GM23338 (cell line): ENCODE measurements at regions not wholly inside any gene's neighbourhood (a gene's known extent, or its start where the extent isn't known, plus 50 kb on each side); places are given as distances from the start of the nearest gene placed in this dataset.

ENCODE experiments used
- ATAC-seq: fragments of 200-7000 bp; cut with Tn5 transposase; 3 replicates; pipeline ENCODE4 v1.9.1; 2020
- DNase-seq: peaks from one replicate; pipeline ENCODE4 v3.0.0-alpha.2; 2015; ENCODE audit warnings: low spot score
- H2AFZ ChIP-seq: fragments of 200-600 bp; sonication (generic); 2 replicates; pipeline ENCODE4 v1.8.0; 2016; ENCODE audit warnings: antibody characterized with exemption, mild to moderate bottlenecking, moderate library complexity
- H3F3A ChIP-seq: fragments of 200-600 bp; sonication (generic); replicated peaks from 2 replicates; pipeline ENCODE4 v1.8.0; 2017; ENCODE audit warnings: antibody characterized with exemption, mixed run types, low read depth
- H3K27ac ChIP-seq: fragments of 200-600 bp; sonication (generic); 2 replicates; pipeline ENCODE4 v1.6.1; 2016; ENCODE audit warnings: low read depth
- H3K27me3 ChIP-seq: fragments of 200-600 bp; sonication (generic); 2 replicates; pipeline ENCODE4 v1.8.0; 2016; ENCODE audit warnings: mild to moderate bottlenecking, mixed run types, moderate library complexity; ENCODE audit not compliant: insufficient read depth
- H3K36me3 ChIP-seq: fragments of 200-600 bp; sonication (generic); 2 replicates; pipeline ENCODE4 v1.8.0; 2016; ENCODE audit warnings: mild to moderate bottlenecking; ENCODE audit not compliant: insufficient read depth
- H3K4me1 ChIP-seq: fragments of 200-600 bp; sonication (generic); 2 replicates; pipeline ENCODE4 v1.8.0; 2016; ENCODE audit warnings: mild to moderate bottlenecking, moderate library complexity; ENCODE audit not compliant: insufficient read depth
- H3K4me2 ChIP-seq: fragments of 200-600 bp; sonication (generic); 2 replicates; pipeline ENCODE4 v1.7.1; 2017; ENCODE audit warnings: mixed run types
- H3K4me3 ChIP-seq: fragments of 200-600 bp; sonication (generic); 2 replicates; pipeline ENCODE4 v1.6.1; 2016; ENCODE audit warnings: mixed run types
- H3K79me2 ChIP-seq: fragments of 200-600 bp; sonication (generic); replicated peaks from 2 replicates; pipeline ENCODE4 v1.8.0; 2017; ENCODE audit warnings: mild to moderate bottlenecking; ENCODE audit not compliant: insufficient read depth
- H3K9me2 ChIP-seq: fragments of 200-600 bp; sonication (generic); 2 replicates; pipeline ENCODE4 v1.8.0; 2017; ENCODE audit not compliant: insufficient read depth
- H4K20me1 ChIP-seq: fragments of 200-600 bp; sonication (generic); replicated peaks from 2 replicates; pipeline ENCODE4 v1.8.0; 2017; ENCODE audit warnings: mild to moderate bottlenecking; ENCODE audit not compliant: insufficient read depth
- H3K27ac Mint-ChIP-seq: 2 replicates; pipeline ENCODE4 v1.8.0; 2020; ENCODE audit warnings: inconsistent platforms, mild to moderate bottlenecking, moderate library complexity, mixed read lengths
- H3K27me3 Mint-ChIP-seq: 3 replicates; pipeline ENCODE4 v1.8.0; 2022; ENCODE audit warnings: low read depth, mild to moderate bottlenecking, moderate library complexity, mixed read lengths, inconsistent platforms; ENCODE audit not compliant: insufficient read depth, poor library complexity
- H3K36me3 Mint-ChIP-seq: 3 replicates; pipeline ENCODE4 v1.8.0; 2021; ENCODE audit warnings: low read depth, mild to moderate bottlenecking, inconsistent platforms, moderate library complexity, mixed read lengths
- H3K4me1 Mint-ChIP-seq: 3 replicates; pipeline ENCODE4 v1.8.0; 2020; ENCODE audit warnings: mild to moderate bottlenecking, inconsistent platforms, mixed read lengths
- H3K4me3 Mint-ChIP-seq: 3 replicates; pipeline ENCODE4 v1.8.0; 2021; ENCODE audit warnings: moderate library complexity, mild to moderate bottlenecking, inconsistent platforms, mixed read lengths
- H3K9me3 Mint-ChIP-seq: 3 replicates; pipeline ENCODE4 v1.8.0; 2020; ENCODE audit warnings: moderate library complexity, mild to moderate bottlenecking, inconsistent platforms, mixed read lengths
- CREB1 ChIP-seq: fragments of 250-450 bp; sonication (Bioruptor Pico); IDR thresholded peaks from 2 replicates; pipeline ENCODE4 v1.5.0; 2020; ENCODE audit warnings: low read depth, mild to moderate bottlenecking, moderate library complexity
- EZH2 ChIP-seq: fragments of 200-600 bp; sonication (generic); IDR thresholded peaks from one replicate; pipeline ENCODE4 v1.8.0; 2017; ENCODE audit warnings: antibody characterized with exemption, mild to moderate bottlenecking, low read depth; ENCODE audit not compliant: unreplicated experiment
- EZH2phosphoT487 ChIP-seq: fragments of 200-600 bp; sonication (generic); IDR thresholded peaks from one replicate; pipeline ENCODE4 v1.8.1; 2018; ENCODE audit warnings: antibody characterized with exemption; ENCODE audit not compliant: unreplicated experiment
- JUNB ChIP-seq: IDR thresholded peaks from one replicate; pipeline ENCODE4 v1.6.1; 2016; ENCODE audit warnings: antibody characterized with exemption; ENCODE audit not compliant: unreplicated experiment
- NANOG ChIP-seq: IDR thresholded peaks from 2 replicates; pipeline ENCODE4 v1.6.1; 2016; ENCODE audit warnings: antibody characterized with exemption, borderline replicate concordance
- POLR2AphosphoS5 ChIP-seq: IDR thresholded peaks from 2 replicates; pipeline ENCODE4 v1.6.1; 2016; ENCODE audit warnings: antibody characterized with exemption, low read depth
- ZNF114 ChIP-seq: fragments of 250-450 bp; sonication (Bioruptor Pico); IDR thresholded peaks from 2 replicates; pipeline ENCODE4 v1.5.0; 2020; ENCODE audit warnings: mild to moderate bottlenecking, moderate library complexity
- TF ChIP-seq, protein P1 (sequence below): fragments of 250-450 bp; sonication (Bioruptor Pico); IDR thresholded peaks from 2 replicates; pipeline ENCODE4 v1.5.0; 2020; ENCODE audit warnings: mild to moderate bottlenecking, moderate library complexity
- TF ChIP-seq, protein P2 (sequence below), 2 experiments: fragments of 200-600 bp in 1 of 2; sonication (generic) in 1 of 2; conservative IDR thresholded peaks; 2 replicates each; pipeline versions ENCODE4 v1.5.1 to v1.6.1; 2016 to 2017; ENCODE audit warnings: antibody characterized with exemption in 2 of 2, low read depth in 2 of 2, mild to moderate bottlenecking in 2 of 2, moderate library complexity in 1 of 2

- ATAC-seq (no peak), DNase-seq (no peak)
- Mint-ChIP-seq H3K4me1 (peaks cover 44% of the 10 kb centered on the region), H3K9me3 (no peaks in the 10 kb centered on the region), H3K4me3 (no peak overlapping the region), H3K36me3 (no peaks in the 10 kb centered on the region), H3K27me3 (no peaks in the 10 kb centered on the region), H3K27ac (no peak overlapping the region)
- Histone ChIP-seq H3K4me3 (no peak overlapping the region), H3K27me3 (no peaks in the 10 kb centered on the region), H3K4me1 (peaks cover 55% of the 10 kb centered on the region), H3K36me3 (no peaks in the 10 kb centered on the region), H2AFZ (no peak overlapping the region), H3K4me2 (no peak overlapping the region), H3K27ac (no peak overlapping the region), H3F3A (no peaks in the 10 kb centered on the region), H3K79me2 (no peaks in the 10 kb centered on the region), H3K9me2 (no peaks in the 10 kb centered on the region), H4K20me1 (no peaks in the 10 kb centered on the region)
- TF ChIP-seq, protein P1, sequence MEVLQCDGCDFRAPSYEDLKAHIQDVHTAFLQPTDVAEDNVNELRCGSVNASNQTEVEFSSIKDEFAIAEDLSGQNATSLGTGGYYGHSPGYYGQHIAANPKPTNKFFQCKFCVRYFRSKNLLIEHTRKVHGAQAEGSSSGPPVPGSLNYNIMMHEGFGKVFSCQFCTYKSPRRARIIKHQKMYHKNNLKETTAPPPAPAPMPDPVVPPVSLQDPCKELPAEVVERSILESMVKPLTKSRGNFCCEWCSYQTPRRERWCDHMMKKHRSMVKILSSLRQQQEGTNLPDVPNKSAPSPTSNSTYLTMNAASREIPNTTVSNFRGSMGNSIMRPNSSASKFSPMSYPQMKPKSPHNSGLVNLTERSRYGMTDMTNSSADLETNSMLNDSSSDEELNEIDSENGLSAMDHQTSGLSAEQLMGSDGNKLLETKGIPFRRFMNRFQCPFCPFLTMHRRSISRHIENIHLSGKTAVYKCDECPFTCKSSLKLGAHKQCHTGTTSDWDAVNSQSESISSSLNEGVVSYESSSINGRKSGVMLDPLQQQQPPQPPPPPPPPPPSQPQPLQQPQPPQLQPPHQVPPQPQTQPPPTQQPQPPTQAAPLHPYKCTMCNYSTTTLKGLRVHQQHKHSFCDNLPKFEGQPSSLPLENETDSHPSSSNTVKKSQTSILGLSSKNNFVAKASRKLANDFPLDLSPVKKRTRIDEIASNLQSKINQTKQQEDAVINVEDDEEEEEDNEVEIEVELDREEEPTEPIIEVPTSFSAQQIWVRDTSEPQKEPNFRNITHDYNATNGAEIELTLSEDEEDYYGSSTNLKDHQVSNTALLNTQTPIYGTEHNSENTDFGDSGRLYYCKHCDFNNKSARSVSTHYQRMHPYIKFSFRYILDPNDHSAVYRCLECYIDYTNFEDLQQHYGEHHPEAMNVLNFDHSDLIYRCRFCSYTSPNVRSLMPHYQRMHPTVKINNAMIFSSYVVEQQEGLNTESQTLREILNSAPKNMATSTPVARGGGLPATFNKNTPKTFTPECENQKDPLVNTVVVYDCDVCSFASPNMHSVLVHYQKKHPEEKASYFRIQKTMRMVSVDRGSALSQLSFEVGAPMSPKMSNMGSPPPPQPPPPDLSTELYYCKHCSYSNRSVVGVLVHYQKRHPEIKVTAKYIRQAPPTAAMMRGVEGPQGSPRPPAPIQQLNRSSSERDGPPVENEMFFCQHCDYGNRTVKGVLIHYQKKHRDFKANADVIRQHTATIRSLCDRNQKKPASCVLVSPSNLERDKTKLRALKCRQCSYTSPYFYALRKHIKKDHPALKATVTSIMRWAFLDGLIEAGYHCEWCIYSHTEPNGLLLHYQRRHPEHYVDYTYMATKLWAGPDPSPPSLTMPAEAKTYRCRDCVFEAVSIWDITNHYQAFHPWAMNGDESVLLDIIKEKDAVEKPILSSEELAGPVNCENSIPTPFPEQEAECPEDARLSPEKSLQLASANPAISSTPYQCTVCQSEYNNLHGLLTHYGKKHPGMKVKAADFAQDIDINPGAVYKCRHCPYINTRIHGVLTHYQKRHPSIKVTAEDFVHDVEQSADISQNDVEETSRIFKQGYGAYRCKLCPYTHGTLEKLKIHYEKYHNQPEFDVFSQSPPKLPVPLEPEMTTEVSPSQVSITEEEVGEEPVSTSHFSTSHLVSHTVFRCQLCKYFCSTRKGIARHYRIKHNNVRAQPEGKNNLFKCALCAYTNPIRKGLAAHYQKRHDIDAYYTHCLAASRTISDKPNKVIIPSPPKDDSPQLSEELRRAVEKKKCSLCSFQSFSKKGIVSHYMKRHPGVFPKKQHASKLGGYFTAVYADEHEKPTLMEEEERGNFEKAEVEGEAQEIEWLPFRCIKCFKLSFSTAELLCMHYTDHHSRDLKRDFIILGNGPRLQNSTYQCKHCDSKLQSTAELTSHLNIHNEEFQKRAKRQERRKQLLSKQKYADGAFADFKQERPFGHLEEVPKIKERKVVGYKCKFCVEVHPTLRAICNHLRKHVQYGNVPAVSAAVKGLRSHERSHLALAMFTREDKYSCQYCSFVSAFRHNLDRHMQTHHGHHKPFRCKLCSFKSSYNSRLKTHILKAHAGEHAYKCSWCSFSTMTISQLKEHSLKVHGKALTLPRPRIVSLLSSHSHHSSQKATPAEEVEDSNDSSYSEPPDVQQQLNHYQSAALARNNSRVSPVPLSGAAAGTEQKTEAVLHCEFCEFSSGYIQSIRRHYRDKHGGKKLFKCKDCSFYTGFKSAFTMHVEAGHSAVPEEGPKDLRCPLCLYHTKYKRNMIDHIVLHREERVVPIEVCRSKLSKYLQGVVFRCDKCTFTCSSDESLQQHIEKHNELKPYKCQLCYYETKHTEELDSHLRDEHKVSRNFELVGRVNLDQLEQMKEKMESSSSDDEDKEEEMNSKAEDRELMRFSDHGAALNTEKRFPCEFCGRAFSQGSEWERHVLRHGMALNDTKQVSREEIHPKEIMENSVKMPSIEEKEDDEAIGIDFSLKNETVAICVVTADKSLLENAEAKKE (CRISPR knock-in tag): no peak
- TF ChIP-seq ZNF114 (CRISPR knock-in tag): no peak
- no peak for TF ChIP-seq EZH2
- no peak for TF ChIP-seq NANOG
- TF ChIP-seq EZH2phosphoT487: no peak
- no peak for TF ChIP-seq CREB1 (CRISPR knock-in tag)
- no peak for TF ChIP-seq JUNB
- TF ChIP-seq POLR2AphosphoS5: no peak
- TF ChIP-seq, protein P2, sequence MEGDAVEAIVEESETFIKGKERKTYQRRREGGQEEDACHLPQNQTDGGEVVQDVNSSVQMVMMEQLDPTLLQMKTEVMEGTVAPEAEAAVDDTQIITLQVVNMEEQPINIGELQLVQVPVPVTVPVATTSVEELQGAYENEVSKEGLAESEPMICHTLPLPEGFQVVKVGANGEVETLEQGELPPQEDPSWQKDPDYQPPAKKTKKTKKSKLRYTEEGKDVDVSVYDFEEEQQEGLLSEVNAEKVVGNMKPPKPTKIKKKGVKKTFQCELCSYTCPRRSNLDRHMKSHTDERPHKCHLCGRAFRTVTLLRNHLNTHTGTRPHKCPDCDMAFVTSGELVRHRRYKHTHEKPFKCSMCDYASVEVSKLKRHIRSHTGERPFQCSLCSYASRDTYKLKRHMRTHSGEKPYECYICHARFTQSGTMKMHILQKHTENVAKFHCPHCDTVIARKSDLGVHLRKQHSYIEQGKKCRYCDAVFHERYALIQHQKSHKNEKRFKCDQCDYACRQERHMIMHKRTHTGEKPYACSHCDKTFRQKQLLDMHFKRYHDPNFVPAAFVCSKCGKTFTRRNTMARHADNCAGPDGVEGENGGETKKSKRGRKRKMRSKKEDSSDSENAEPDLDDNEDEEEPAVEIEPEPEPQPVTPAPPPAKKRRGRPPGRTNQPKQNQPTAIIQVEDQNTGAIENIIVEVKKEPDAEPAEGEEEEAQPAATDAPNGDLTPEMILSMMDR (conservative IDR thresholded peaks at IDR 0.05; ENCODE audit: low read depth in 2 of 2): no peak
These were observed 586.8 kb upstream of the MAP3K7 start for GRCh38 chr6:91173651-91174050.
